ENCODE measurements at regions not wholly inside any gene's neighbourhood (a gene's known extent, or its start where the extent isn't known, plus 50 kb on each side); places are given as distances from the start of the nearest gene placed in this dataset.
A peak's percentile ranks its signal among the peaks of the same experiment; 100 is the strongest.

DNA sequence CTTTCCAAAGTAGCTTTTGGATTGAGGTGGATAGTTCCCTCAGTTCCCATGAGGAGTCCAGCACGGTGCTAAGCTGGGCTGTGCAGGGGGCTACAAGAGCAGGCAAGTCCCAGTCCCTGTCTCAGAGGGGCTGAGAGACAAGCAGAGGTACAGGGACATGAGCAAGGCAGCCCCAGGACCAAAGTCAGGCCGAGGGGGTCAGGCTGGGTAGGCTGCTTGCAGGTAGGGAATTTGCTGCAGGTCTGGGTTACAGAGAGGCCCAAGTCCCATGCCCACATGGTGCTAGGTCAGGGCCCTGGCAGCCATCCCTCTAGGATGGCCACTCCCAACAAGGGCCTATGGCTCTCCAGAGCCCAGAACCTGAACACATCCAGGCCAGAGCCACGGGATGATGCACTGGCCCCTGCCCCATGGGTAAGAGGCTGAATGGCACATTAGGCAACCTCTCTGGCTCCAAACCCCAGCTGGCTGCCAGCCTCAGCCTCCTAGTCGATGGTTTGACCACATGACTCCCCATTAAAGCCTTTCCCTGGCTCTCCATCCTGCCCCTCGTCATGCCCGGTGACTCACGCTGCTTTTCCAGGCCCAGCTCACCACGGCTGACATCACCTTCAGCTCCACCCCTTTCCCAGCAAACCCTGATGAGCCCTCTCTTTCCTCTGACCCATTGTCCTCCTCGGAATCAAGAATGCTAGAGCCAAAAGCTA lies 83.7 kb downstream of the SDC1 start:
- Histone ChIP-seq H3K27me3 (replicated peaks; ENCODE audit: control insufficient read depth, insufficient read depth, low read length) (no peaks in the 10 kb centered on the region), H3K4me1 (ENCODE audit: control insufficient read depth, insufficient read depth, low read length) (peaks cover 23% of the 10 kb centered on the region), H3K4me3 (ENCODE audit: low read length) (no peak overlapping the region), H3K9me3 (ENCODE audit: control insufficient read depth, low read length) (no peaks in the 10 kb centered on the region), H3K36me3 (ENCODE audit: control insufficient read depth, insufficient read depth, low read length, severe bottlenecking) (no peaks in the 10 kb centered on the region), H3K9ac (ENCODE audit: low read length) (peak overlapping the region; percentile 6)
- peak; percentile 91 for DNase-seq (ENCODE audit: low read depth)

DNA sequence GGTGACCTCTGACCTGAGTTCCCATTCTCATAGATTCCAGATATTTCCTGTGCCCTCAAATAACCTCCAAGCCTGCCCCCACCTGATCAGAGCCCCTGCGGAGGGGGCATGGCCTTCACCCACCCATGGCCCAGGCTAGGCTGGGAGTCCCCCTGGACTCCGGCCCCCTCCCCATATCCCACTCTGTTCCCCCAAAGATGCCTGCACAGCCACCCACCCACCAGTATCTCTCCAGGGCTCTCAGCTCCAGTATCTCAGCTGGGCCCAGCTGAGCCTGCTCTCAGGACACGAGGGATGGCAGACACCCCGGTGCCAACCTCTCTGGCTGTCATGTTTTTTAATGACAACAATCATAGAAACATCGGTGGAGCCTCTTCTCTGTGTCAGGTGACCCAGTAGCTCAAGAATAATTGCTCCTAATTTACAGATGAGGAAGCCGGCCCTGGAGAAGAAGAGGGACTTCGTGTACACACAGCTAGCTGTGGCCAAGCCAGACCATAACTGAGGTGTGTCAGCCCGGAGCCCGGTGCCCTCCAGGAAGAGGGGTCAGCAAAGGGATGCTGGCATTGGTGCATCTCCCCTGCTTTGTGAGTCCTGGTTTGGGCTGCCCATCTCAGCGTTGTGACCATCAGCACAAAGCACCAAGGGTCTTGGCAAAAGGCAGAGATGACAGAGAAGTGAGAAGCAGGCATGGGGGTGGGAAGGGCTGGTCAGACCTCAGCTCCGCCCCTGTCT lies 84.4 kb downstream of the SDC1 start:
- Histone ChIP-seq H3K4me1 (ENCODE audit: control insufficient read depth, insufficient read depth, low read length) (peaks cover 23% of the 10 kb centered on the region), H3K4me3 (ENCODE audit: low read length) (no peak overlapping the region), H3K27me3 (replicated peaks; ENCODE audit: control insufficient read depth, insufficient read depth, low read length) (no peaks in the 10 kb centered on the region), H3K9me3 (ENCODE audit: control insufficient read depth, low read length) (no peaks in the 10 kb centered on the region), H3K36me3 (ENCODE audit: control insufficient read depth, insufficient read depth, low read length, severe bottlenecking) (no peaks in the 10 kb centered on the region), H3K9ac (ENCODE audit: low read length) (no peak overlapping the region)
- no peak for DNase-seq (ENCODE audit: low read depth)

DNA sequence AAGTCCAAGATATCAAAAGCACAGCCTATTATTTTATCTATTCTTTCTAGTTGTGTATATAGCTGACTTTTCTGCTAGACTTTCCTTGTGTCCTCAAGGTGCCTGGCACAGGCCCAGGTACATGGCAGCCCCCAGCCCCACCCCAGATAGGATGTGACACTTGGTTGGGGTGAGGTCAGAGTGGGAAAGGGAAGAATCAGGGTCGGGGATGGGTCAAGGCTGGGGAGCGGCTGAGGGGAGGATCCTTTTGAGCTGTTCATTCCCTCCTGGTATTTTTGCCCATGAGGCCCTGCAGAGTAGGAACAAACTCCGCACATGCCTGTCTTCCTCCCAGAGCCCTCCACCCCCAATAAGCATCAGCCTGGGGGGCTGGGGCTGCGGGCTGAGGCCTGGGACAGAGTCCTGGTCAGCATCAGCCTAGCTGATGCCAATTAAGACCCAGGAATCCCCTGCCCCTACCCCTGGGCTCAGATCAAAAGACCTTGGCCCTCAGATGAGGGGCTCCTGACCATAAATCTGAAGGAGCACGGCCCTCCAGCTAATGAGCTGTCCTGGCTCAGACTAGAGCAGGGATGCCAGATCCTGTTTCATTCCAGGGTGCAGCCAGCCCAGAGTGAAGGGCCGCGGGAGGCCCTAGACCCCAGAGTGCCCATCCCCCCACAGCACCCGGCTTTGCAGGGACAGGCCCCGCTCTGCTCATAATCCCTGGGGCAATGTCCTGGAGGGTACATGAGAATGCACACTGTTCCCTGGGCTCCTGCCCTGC lies 85.3 kb downstream of the SDC1 start:
- Histone ChIP-seq H3K9me3 (ENCODE audit: control insufficient read depth, low read length) (no peaks in the 10 kb centered on the region), H3K27me3 (replicated peaks; ENCODE audit: control insufficient read depth, insufficient read depth, low read length) (no peaks in the 10 kb centered on the region), H3K4me3 (ENCODE audit: low read length) (no peak overlapping the region), H3K9ac (ENCODE audit: low read length) (no peak overlapping the region), H3K36me3 (ENCODE audit: control insufficient read depth, insufficient read depth, low read length, severe bottlenecking) (no peaks in the 10 kb centered on the region), H3K4me1 (ENCODE audit: control insufficient read depth, insufficient read depth, low read length) (peaks cover 23% of the 10 kb centered on the region)
- no peak for DNase-seq (ENCODE audit: low read depth)

DNA sequence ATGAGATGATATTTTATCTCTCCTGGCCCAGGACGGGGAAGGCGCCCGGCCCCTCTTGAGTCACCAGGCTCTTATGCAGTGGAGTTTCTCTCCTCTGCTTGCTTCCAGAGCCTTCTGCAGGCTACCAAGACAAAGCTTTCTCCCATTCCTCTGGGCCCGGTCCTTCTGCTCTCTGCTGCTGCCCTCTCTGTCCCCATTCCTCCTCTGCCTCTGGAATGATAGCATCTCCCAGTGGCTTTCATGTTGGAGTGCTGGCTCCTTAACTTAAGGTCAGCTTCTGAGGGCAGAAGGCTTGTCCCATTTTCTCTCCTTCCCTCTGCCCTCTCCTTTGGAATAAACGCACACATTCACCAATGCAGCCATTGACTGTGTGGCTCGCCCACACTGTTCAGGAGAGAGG lies 86.2 kb downstream of the SDC1 start:
- H3K4me1 ChIP-seq (ENCODE audit: control insufficient read depth, insufficient read depth, low read length), result peaks cover 23% of the 10 kb centered on the region
- no peaks in the 10 kb centered on the region for H3K27me3 ChIP-seq (replicated peaks; ENCODE audit: control insufficient read depth, insufficient read depth, low read length)
- DNase-seq (ENCODE audit: low read depth), result no peak

DNA sequence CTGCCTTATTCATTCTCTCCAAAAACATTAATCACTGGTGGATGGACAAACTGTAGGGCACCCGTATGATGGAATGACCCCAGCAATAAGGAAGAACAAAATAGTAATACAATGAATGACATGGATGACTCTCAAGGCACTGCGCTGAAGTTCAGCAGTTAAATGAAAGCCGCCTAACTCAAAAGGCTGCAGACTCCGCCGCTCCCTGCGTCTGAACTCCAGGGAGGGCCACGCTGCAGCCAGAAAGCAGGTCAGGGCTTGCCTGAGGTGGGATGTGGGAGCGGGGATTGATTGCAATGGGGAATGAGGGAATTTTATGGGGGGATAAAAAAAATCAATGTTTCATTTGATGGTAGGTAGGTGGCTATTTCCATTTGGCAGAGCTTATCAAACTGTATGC lies 86.5 kb upstream of the LAPTM4A start:
- Histone ChIP-seq H3K9ac (ENCODE audit: low read length) (no peak overlapping the region), H3K36me3 (ENCODE audit: control insufficient read depth, insufficient read depth, low read length, severe bottlenecking) (no peaks in the 10 kb centered on the region), H3K27me3 (replicated peaks; ENCODE audit: control insufficient read depth, insufficient read depth, low read length) (no peaks in the 10 kb centered on the region), H3K4me1 (ENCODE audit: control insufficient read depth, insufficient read depth, low read length) (peaks cover 23% of the 10 kb centered on the region), H3K4me3 (ENCODE audit: low read length) (no peak overlapping the region), H3K9me3 (ENCODE audit: control insufficient read depth, low read length) (no peaks in the 10 kb centered on the region)
- no peak for DNase-seq (ENCODE audit: low read depth)

More for the DNA sequence above, 86.2 kb downstream of the SDC1 start:
- H3K36me3 ChIP-seq (ENCODE audit: control insufficient read depth, insufficient read depth, low read length, severe bottlenecking), result no peaks in the 10 kb centered on the region
- no peaks in the 10 kb centered on the region for H3K9me3 ChIP-seq (ENCODE audit: control insufficient read depth, low read length)
- H3K4me3 ChIP-seq (ENCODE audit: low read length), result no peak overlapping the region
- no peak overlapping the region for H3K9ac ChIP-seq (ENCODE audit: low read length)

DNA sequence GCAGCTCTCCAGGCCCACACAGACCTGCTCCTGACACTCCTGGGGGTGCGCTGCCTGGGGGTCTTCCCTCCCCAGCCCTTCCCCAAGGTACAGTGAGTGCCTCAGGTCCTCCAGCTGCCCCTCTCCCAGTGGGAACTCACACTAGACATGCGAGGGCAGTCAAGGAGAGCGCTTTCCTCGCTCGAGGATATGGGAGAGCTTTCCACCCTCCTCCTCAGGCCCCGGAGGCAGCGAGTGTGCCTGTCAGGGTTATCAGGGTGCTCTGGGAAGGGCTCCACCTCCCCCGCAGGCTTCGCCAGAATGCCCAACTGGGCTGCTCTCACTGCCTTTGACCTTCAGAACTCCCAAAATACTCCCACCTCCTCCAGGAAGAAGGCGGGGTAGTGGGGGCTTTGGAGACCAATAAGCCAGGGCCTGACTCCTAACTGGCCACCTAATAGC lies 85.7 kb upstream of the LAPTM4A start:
- Histone ChIP-seq H3K27me3 (replicated peaks; ENCODE audit: control insufficient read depth, insufficient read depth, low read length) (no peaks in the 10 kb centered on the region), H3K36me3 (ENCODE audit: control insufficient read depth, insufficient read depth, low read length, severe bottlenecking) (no peaks in the 10 kb centered on the region), H3K4me1 (ENCODE audit: control insufficient read depth, insufficient read depth, low read length) (peaks cover 23% of the 10 kb centered on the region), H3K9me3 (ENCODE audit: control insufficient read depth, low read length) (no peaks in the 10 kb centered on the region), H3K4me3 (ENCODE audit: low read length) (no peak overlapping the region), H3K9ac (ENCODE audit: low read length) (no peak overlapping the region)
- no peak for DNase-seq (ENCODE audit: low read depth)

DNA sequence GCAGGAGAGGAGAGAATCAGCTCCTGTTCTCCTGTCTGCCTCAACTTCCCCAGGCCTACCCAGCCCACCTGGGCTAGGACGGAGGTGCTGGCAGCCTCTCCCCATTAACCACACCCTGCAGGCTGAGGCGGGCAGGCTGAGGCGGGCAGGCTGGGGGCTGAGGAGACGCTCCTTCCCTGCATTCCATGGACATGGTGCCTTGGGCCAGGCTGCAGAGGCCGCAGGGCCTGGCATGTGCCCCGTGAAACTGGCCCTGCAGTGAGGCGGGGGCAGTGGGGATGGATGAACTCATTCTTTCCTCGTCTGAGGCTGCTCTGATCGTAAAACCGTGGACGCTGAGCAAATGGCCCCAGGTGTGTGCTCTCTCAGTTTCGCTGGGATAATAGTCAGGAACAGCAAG lies 84.7 kb upstream of the LAPTM4A start:
- Histone ChIP-seq H3K4me1 (ENCODE audit: control insufficient read depth, insufficient read depth, low read length) (peaks cover 15% of the 10 kb centered on the region), H3K9me3 (ENCODE audit: control insufficient read depth, low read length) (no peaks in the 10 kb centered on the region), H3K36me3 (ENCODE audit: control insufficient read depth, insufficient read depth, low read length, severe bottlenecking) (no peaks in the 10 kb centered on the region), H3K4me3 (ENCODE audit: low read length) (no peak overlapping the region), H3K27me3 (replicated peaks; ENCODE audit: control insufficient read depth, insufficient read depth, low read length) (no peaks in the 10 kb centered on the region), H3K9ac (ENCODE audit: low read length) (no peak overlapping the region)
- no peak for DNase-seq (ENCODE audit: low read depth)

DNA sequence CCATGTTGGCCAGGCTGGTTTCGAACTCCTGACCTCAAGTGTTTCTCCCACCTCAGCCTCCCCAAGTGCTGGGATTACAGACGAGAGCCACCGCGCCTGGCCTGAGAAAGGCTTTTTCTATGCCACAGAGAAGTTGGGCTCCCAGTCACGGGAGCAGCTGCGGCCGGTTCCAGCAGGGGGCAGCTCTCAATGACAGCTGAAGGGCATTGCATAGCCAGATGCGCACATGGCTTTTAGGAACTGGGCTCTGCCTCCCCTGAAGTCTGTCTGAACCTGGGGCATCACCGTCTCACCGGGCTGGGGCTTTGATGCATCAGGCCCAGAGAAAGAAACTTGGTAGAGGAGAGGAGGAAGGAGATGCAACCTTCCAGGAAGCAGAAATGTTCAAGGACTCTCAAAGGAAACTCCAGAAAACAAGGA lies 84.2 kb upstream of the LAPTM4A start:
- no peaks in the 10 kb centered on the region for H3K36me3 ChIP-seq (ENCODE audit: control insufficient read depth, insufficient read depth, low read length, severe bottlenecking)
- no peaks in the 10 kb centered on the region for H3K27me3 ChIP-seq (replicated peaks; ENCODE audit: control insufficient read depth, insufficient read depth, low read length)
- peaks cover 10% of the 10 kb centered on the region for H3K4me1 ChIP-seq (ENCODE audit: control insufficient read depth, insufficient read depth, low read length)
- H3K9ac ChIP-seq (ENCODE audit: low read length), result no peak overlapping the region
- peak; percentile 88 for DNase-seq (ENCODE audit: low read depth)
- no peaks in the 10 kb centered on the region for H3K9me3 ChIP-seq (ENCODE audit: control insufficient read depth, low read length)
- H3K4me3 ChIP-seq (ENCODE audit: low read length), result no peak overlapping the region

DNA sequence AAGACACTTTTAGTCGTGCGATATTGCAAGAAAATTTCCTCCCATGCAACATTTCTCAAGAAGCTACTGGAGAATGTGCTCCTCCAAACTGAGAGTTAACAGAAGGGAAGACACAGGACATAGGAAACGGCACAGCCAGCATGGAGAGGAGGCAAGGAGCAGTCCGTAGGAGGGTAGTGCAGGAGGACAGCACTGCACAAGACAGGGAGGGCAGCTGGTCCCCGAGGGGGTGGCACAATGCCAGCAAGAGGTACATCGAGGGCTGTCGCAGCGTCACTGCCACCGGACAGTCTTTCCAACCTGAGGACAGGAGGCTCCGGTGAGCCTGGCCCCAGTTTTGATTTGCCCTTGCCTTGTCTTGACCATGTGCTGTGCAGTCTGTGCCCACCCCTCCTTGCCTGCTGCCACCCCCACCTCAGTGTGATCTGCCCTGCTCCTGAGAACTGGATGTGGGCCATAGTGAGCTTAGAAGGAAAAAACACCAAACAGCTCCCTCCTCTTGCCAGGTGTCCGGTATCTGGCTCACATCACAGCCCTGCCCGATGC lies 81.6 kb upstream of the LAPTM4A start:
- Histone ChIP-seq H3K36me3 (ENCODE audit: control insufficient read depth, insufficient read depth, low read length, severe bottlenecking) (no peaks in the 10 kb centered on the region), H3K9ac (ENCODE audit: low read length) (no peak overlapping the region), H3K4me3 (ENCODE audit: low read length) (no peak overlapping the region), H3K27me3 (replicated peaks; ENCODE audit: control insufficient read depth, insufficient read depth, low read length) (no peaks in the 10 kb centered on the region), H3K9me3 (ENCODE audit: control insufficient read depth, low read length) (no peaks in the 10 kb centered on the region), H3K4me1 (ENCODE audit: control insufficient read depth, insufficient read depth, low read length) (no peaks in the 10 kb centered on the region)
- DNase-seq (ENCODE audit: low read depth), result no peak

DNA sequence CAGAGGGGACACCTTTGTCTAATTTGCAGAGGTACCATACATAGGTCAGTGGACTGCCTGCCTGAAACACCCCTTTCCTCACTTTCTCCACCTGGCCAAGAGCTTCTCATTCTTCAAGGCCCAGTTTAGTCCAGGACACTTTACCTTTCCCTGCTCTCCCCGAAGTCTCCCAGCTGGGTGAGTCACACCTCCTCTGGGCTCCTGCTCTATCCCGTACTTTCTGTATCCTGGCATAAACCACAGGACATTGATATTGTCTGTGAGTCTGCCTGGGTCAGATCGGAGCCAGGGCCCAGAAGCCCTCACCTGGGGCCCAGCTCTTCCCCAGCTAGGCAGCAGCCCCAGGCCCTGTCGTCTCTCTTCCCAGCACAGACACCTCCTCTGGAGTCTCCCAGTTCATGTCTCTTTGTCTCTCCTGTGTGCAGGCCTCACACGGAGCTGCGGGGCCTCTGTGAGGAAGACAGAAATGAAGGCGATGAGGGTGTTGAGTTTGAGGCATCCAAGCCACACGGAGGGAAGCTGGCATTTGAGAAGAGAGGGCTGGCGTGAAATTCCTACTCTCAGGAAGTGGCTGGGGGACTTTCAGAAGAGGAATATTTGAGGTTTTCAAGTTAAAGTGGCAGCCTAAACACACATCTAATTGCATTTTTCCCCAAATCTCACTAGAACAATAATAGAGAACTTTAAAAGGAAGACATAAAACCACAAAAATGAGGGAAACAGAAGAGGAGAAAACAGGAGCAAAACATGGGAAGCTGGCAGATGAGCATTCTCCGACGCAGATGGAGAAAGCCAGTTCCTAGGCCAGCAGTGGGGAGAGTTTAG lies 79.6 kb upstream of the LAPTM4A start:
- H3K27me3 ChIP-seq (replicated peaks; ENCODE audit: control insufficient read depth, insufficient read depth, low read length), result no peaks in the 10 kb centered on the region
- peak; percentile 37 for DNase-seq (ENCODE audit: low read depth)
- no peak overlapping the region for H3K4me3 ChIP-seq (ENCODE audit: low read length)
- H3K9me3 ChIP-seq (ENCODE audit: control insufficient read depth, low read length), result no peaks in the 10 kb centered on the region
- no peaks in the 10 kb centered on the region for H3K36me3 ChIP-seq (ENCODE audit: control insufficient read depth, insufficient read depth, low read length, severe bottlenecking)
- no peaks in the 10 kb centered on the region for H3K4me1 ChIP-seq (ENCODE audit: control insufficient read depth, insufficient read depth, low read length)
- no peak overlapping the region for H3K9ac ChIP-seq (ENCODE audit: low read length)

All from adipocyte (in vitro differentiated cells).